K562 (cell line): ENCODE measurements at regions not wholly inside any gene's neighbourhood (a gene's known extent, or its start where the extent isn't known, plus 50 kb on each side); places are given as distances from the start of the nearest gene placed in this dataset.

Experiments
- ARID2 ChIP-seq: fragments of 450-650 bp; IDR thresholded peaks from 2 replicates; pipeline ENCODE4 v1.6.1; 2017; ENCODE audit warnings: antibody characterized with exemption, mild to moderate bottlenecking
- BRD4 ChIP-seq: fragments of 200-600 bp; sonication (generic); IDR thresholded peaks from 2 replicates; pipeline ENCODE4 v1.6.1; 2017; ENCODE audit warnings: inconsistent platforms
- C11orf30 ChIP-seq: fragments of 450-650 bp; IDR thresholded peaks from 2 replicates; pipeline ENCODE4 v1.6.1; 2016; ENCODE audit warnings: low read depth, mild to moderate bottlenecking
- CEBPB ChIP-seq: fragments of 450-650 bp; IDR thresholded peaks from 2 replicates; pipeline ENCODE4 v1.6.1; 2016; ENCODE audit warnings: missing genetic modification characterization, missing compliant biosample characterization
- CHD1 ChIP-seq: fragments of 200-600 bp; sonication (generic); IDR thresholded peaks from one replicate; pipeline ENCODE4 v1.6.1; 2012; ENCODE audit warnings: mild to moderate bottlenecking, moderate library complexity, low read length, inconsistent platforms
- DIDO1 ChIP-seq: fragments of 450-650 bp; IDR thresholded peaks from 2 replicates; pipeline ENCODE4 v1.6.1; 2016; ENCODE audit warnings: low read depth, missing biosample characterization, missing genetic modification characterization
- DNMT1 ChIP-seq: fragments of 450-650 bp; IDR thresholded peaks from 2 replicates; pipeline ENCODE4 v1.6.1; 2016; ENCODE audit warnings: antibody characterized with exemption, mild to moderate bottlenecking
- FIP1L1 ChIP-seq: fragments of 200-400 bp; formaldehyde crosslinking; IDR thresholded peaks from 2 replicates; pipeline ENCODE4 v1.6.1; 2018; ENCODE audit warnings: mild to moderate bottlenecking, low read depth, low read length; ENCODE audit not compliant: poor library complexity, severe bottlenecking
- IFI16 ChIP-seq: fragments of 250-450 bp; sonication (Bioruptor Pico); IDR thresholded peaks from 2 replicates; pipeline ENCODE4 v2.1.2; 2022; ENCODE audit warnings: mild to moderate bottlenecking, inconsistent platforms
- LEF1 ChIP-seq: fragments of 450-650 bp; IDR thresholded peaks from 2 replicates; pipeline ENCODE4 v1.6.1; 2016; ENCODE audit warnings: mild to moderate bottlenecking
- MEIS2 ChIP-seq: fragments of 450-650 bp; IDR thresholded peaks from 2 replicates; pipeline ENCODE4 v1.6.1; 2014; ENCODE audit warnings: mild to moderate bottlenecking; ENCODE audit not compliant: partially characterized antibody
- RFX1 ChIP-seq: fragments of 450-650 bp; IDR thresholded peaks from 2 replicates; pipeline ENCODE4 v1.6.1; 2016; ENCODE audit warnings: mild to moderate bottlenecking, moderate library complexity
- SMC3 ChIP-seq: conservative IDR thresholded peaks from 2 replicates; pipeline ENCODE4 v1.6.1; 2011; ENCODE audit warnings: low read depth, low read length, improper control_type of control experiment; ENCODE audit not compliant: insufficient read depth
- ZBTB8A ChIP-seq: fragments of 450-650 bp; IDR thresholded peaks from 2 replicates; pipeline ENCODE4 v1.6.1; 2018; ENCODE audit warnings: mild to moderate bottlenecking, moderate library complexity; ENCODE audit not compliant: partially characterized antibody
- ZFPM2 ChIP-seq: fragments of 250-450 bp; sonication (Bioruptor Pico); IDR thresholded peaks from 2 replicates; pipeline ENCODE4 v1.5.1; 2022; ENCODE audit warnings: mild to moderate bottlenecking
- ZFX ChIP-seq: sonication (generic); formaldehyde crosslinking; IDR thresholded peaks from 2 replicates; pipeline ENCODE4 v1.8.0; 2022; ENCODE audit warnings: mild to moderate bottlenecking, missing genetic modification reagents, moderate library complexity
- ZKSCAN8 ChIP-seq: fragments of 200-800 bp; sonication (Bioruptor generic); IDR thresholded peaks from 2 replicates; pipeline ENCODE4 v1.6.1; 2016; ENCODE audit warnings: missing genetic modification characterization, missing compliant biosample characterization
- ZNF23 ChIP-seq: fragments of 250-450 bp; sonication (Bioruptor Pico); IDR thresholded peaks from 2 replicates; pipeline ENCODE4 v1.4.0; 2020; ENCODE audit warnings: mild to moderate bottlenecking
- ZNF274 ChIP-seq: IDR thresholded peaks from 2 replicates; pipeline ENCODE4 v1.6.1; 2011; ENCODE audit warnings: low read depth, mild to moderate bottlenecking, low read length, moderate library complexity, borderline replicate concordance
- ZNF316 ChIP-seq: fragments of 450-650 bp; IDR thresholded peaks from 2 replicates; pipeline ENCODE4 v1.6.1; 2016
- ZNF76 ChIP-seq: fragments of 250-450 bp; sonication (Bioruptor Pico); IDR thresholded peaks from 2 replicates; pipeline ENCODE4 v1.4.0; 2020; ENCODE audit warnings: mild to moderate bottlenecking, moderate library complexity, borderline replicate concordance
- TF ChIP-seq, protein P1 (sequence below), 3 experiments: fragments of 200-800 bp in 1 of 3; sonication (Bioruptor generic) in 1 of 3; sonication (generic) in 1 of 3; formaldehyde crosslinking in 1 of 3; IDR thresholded peaks; 2 replicates each; pipeline versions ENCODE4 v1.6.1 to v1.8.0; 2016 to 2022; ENCODE audit warnings: mild to moderate bottlenecking in 2 of 3, missing compliant biosample characterization in 2 of 3, missing genetic modification characterization in 2 of 3, missing genetic modification reagents in 1 of 3
- TF ChIP-seq, protein P2 (sequence below): sonication (generic); formaldehyde crosslinking; IDR thresholded peaks from 2 replicates; pipeline ENCODE4 v1.8.0; 2022; ENCODE audit warnings: missing genetic modification reagents, mild to moderate bottlenecking, moderate library complexity, borderline replicate concordance
- TF ChIP-seq, protein P3 (sequence below): fragments of 250-450 bp; sonication (Bioruptor Pico); IDR thresholded peaks from 2 replicates; pipeline ENCODE4 v1.9.0; 2021; ENCODE audit warnings: mild to moderate bottlenecking, inconsistent platforms
- TF ChIP-seq, protein P4 (sequence below): sonication (generic); formaldehyde crosslinking; IDR thresholded peaks from 2 replicates; pipeline ENCODE4 v1.8.1; 2023; ENCODE audit warnings: mild to moderate bottlenecking, missing genetic modification reagents, moderate library complexity

DNA sequence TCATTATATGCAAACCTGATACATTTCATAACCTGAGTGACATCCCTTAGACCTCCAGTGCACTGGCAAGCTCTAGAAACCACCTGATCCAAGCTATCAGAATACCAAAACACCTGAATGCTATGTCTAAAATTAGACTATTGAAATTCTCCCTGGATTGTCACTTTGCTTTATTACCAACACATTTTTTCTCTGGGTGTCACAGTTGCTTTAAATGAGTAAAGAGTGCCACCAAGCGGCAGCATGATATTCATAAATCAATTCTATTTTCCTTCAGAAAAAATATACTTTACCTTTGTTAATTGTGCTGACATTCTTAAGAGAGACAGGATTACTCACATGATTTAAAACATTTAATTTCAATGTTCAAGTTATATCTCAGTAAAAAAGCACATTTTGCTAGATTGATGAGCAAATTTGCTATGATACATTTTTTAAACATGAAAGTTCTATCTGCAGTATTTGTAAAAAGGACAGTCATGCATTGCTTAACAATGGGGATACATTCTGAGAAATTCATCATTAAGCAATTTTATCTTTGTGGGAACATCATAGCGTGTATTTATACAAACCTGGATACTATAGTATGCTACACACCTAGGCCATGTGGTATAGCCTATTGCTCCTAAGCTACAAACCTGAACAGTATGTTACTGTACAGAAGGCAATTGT is 338.4 kb upstream of the SLC39A10 start (continued):
- TF ChIP-seq, protein P1, sequence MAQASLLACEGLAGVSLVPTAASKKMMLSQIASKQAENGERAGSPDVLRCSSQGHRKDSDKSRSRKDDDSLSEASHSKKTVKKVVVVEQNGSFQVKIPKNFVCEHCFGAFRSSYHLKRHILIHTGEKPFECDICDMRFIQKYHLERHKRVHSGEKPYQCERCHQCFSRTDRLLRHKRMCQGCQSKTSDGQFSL (CRISPR knock-in tag; IDR thresholded peaks at IDR 0.05): no peak
- TF ChIP-seq, protein P1 (tag; IDR thresholded peaks at IDR 0.05): no peak
- TF ChIP-seq ZFX (CRISPR knock-in tag) (no peak), ZFPM2 (no peak), CEBPB (tag) (0 out of 2 replicates have a peak, but pooled peaks have one; percentile 23), BRD4 (no peak), FIP1L1 (no peak), SMC3 (peak; percentile 45; the same call in 1 of the 2 replicates), ZNF316 (0 out of 2 replicates have a peak, but pooled peaks have one; percentile 17), CHD1 (no peak), C11orf30 (no peak), IFI16 (no peak), LEF1 (no peak), RFX1 (no peak), ZNF23 (CRISPR knock-in tag) (no peak), DIDO1 (tag) (no peak), ZNF274 (no peak), MEIS2 (peak; percentile 42), ZKSCAN8 (CRISPR knock-in tag) (no peak), ZBTB8A (no peak), ZNF76 (CRISPR knock-in tag) (no peak), ARID2 (no peak), DNMT1 (no peak)
- TF ChIP-seq, protein P2, sequence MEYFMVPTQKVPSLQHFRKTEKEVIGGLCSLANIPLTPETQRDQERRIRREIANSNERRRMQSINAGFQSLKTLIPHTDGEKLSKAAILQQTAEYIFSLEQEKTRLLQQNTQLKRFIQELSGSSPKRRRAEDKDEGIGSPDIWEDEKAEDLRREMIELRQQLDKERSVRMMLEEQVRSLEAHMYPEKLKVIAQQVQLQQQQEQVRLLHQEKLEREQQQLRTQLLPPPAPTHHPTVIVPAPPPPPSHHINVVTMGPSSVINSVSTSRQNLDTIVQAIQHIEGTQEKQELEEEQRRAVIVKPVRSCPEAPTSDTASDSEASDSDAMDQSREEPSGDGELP: no peak
- TF ChIP-seq, protein P3, sequence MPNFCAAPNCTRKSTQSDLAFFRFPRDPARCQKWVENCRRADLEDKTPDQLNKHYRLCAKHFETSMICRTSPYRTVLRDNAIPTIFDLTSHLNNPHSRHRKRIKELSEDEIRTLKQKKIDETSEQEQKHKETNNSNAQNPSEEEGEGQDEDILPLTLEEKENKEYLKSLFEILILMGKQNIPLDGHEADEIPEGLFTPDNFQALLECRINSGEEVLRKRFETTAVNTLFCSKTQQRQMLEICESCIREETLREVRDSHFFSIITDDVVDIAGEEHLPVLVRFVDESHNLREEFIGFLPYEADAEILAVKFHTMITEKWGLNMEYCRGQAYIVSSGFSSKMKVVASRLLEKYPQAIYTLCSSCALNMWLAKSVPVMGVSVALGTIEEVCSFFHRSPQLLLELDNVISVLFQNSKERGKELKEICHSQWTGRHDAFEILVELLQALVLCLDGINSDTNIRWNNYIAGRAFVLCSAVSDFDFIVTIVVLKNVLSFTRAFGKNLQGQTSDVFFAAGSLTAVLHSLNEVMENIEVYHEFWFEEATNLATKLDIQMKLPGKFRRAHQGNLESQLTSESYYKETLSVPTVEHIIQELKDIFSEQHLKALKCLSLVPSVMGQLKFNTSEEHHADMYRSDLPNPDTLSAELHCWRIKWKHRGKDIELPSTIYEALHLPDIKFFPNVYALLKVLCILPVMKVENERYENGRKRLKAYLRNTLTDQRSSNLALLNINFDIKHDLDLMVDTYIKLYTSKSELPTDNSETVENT (CRISPR knock-in tag): no peak
- TF ChIP-seq, protein P4, sequence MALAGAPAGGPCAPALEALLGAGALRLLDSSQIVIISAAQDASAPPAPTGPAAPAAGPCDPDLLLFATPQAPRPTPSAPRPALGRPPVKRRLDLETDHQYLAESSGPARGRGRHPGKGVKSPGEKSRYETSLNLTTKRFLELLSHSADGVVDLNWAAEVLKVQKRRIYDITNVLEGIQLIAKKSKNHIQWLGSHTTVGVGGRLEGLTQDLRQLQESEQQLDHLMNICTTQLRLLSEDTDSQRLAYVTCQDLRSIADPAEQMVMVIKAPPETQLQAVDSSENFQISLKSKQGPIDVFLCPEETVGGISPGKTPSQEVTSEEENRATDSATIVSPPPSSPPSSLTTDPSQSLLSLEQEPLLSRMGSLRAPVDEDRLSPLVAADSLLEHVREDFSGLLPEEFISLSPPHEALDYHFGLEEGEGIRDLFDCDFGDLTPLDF (CRISPR knock-in tag): no peak
